ENCODE measurements at regions not wholly inside any gene's neighbourhood (a gene's known extent, or its start where the extent isn't known, plus 50 kb on each side); places are given as distances from the start of the nearest gene placed in this dataset.

DNA sequence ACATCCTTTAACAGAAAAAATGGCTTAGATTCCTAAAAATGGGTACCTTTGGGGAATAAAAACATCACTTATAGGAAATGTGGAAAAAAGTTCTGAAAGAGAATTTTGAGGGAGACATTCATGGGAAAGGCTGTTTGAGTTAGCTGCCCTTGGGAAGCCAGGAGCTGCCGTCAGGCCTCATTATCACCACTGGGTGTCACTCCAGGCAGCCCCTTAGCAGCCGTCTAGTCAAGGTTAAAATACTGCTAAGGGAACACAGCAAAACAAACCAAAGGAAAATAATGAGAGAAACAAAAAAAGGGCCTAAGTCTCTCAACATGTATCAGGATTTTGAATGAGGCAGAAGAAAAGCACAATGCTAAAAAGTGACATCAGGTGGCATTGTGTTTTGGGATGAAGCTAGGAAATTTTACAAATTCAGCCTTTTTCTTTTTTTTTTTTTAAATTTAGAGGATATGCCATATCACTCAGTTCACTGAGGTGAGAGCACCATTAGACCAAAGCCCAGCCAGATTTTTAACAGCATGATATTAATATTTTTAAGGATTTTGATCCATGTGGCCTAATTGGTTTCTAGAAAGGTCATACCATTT is 235.3 kb downstream of the GPAT3 start:
- POLR2A ChIA-PET, result interaction anchor here (0.6 kb wide), 1 partner anchor 14 kb away, joined by 4 read pairs; no protein-coding TSS in a partner anchor
- TF ChIP-seq RAD21 (CRISPR knock-in tag; conservative IDR thresholded peaks at IDR 0.05 in 1 of 2, IDR thresholded peaks at IDR 0.05 in 1 of 2) (peak; percentile 71 to 73), SMC3 (conservative IDR thresholded peaks at IDR 0.05; ENCODE audit: insufficient read depth, low read depth, low read length) (peak; percentile 58), FOXJ2 (tag; IDR thresholded peaks at IDR 0.05) (0 out of 2 replicates have a peak, but pooled peaks have one; percentile 50), PYGO2 (tag; IDR thresholded peaks at IDR 0.05) (no peak), C11orf30 (IDR thresholded peaks at IDR 0.05; ENCODE audit: low read depth) (no peak), ETV5 (CRISPR knock-in tag; IDR thresholded peaks at IDR 0.05; ENCODE audit: low read depth) (no peak), FOXA3 (CRISPR knock-in tag; conservative IDR thresholded peaks at IDR 0.05 in 1 of 2, IDR thresholded peaks at IDR 0.05 in 1 of 2) (no peak), HCFC1 (IDR thresholded peaks at IDR 0.05; ENCODE audit: low read depth, low read length) (no peak), TEAD2 (tag; IDR thresholded peaks at IDR 0.05) (no peak)
- TF ChIP-seq, protein P1, sequence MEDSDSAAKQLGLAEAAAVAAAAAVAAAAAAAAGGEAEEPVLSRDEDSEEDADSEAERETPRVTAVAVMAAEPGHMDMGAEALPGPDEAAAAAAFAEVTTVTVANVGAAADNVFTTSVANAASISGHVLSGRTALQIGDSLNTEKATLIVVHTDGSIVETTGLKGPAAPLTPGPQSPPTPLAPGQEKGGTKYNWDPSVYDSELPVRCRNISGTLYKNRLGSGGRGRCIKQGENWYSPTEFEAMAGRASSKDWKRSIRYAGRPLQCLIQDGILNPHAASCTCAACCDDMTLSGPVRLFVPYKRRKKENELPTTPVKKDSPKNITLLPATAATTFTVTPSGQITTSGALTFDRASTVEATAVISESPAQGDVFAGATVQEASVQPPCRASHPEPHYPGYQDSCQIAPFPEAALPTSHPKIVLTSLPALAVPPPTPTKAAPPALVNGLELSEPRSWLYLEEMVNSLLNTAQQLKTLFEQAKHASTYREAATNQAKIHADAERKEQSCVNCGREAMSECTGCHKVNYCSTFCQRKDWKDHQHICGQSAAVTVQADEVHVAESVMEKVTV (CRISPR knock-in tag; IDR thresholded peaks at IDR 0.05), result peak; percentile 68
- TF ChIP-seq, protein P2, sequence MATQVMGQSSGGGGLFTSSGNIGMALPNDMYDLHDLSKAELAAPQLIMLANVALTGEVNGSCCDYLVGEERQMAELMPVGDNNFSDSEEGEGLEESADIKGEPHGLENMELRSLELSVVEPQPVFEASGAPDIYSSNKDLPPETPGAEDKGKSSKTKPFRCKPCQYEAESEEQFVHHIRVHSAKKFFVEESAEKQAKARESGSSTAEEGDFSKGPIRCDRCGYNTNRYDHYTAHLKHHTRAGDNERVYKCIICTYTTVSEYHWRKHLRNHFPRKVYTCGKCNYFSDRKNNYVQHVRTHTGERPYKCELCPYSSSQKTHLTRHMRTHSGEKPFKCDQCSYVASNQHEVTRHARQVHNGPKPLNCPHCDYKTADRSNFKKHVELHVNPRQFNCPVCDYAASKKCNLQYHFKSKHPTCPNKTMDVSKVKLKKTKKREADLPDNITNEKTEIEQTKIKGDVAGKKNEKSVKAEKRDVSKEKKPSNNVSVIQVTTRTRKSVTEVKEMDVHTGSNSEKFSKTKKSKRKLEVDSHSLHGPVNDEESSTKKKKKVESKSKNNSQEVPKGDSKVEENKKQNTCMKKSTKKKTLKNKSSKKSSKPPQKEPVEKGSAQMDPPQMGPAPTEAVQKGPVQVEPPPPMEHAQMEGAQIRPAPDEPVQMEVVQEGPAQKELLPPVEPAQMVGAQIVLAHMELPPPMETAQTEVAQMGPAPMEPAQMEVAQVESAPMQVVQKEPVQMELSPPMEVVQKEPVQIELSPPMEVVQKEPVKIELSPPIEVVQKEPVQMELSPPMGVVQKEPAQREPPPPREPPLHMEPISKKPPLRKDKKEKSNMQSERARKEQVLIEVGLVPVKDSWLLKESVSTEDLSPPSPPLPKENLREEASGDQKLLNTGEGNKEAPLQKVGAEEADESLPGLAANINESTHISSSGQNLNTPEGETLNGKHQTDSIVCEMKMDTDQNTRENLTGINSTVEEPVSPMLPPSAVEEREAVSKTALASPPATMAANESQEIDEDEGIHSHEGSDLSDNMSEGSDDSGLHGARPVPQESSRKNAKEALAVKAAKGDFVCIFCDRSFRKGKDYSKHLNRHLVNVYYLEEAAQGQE (IDR thresholded peaks at IDR 0.05; ENCODE audit: borderline replicate concordance), result peak; percentile 46
- TF ChIP-seq, protein P2 (CRISPR knock-in tag; IDR thresholded peaks at IDR 0.05; ENCODE audit: low read depth), result no peak

More for the DNA sequence above, 235.3 kb downstream of the GPAT3 start:
- H3K4me1 ChIP-seq (replicated peaks in 1 of 2; ENCODE audit: control insufficient read depth in 2 of 2, insufficient read depth in 2 of 2, low read length in 2 of 2), result no peaks in the 10 kb centered on the region
- CTCF ChIA-PET (ENCODE audit: low intra/inter-chr PET ratio), result interaction anchor here (1.0 kb wide), 1 partner anchor 732 kb away, joined by 6 read pairs; no protein-coding TSS in a partner anchor
- no peaks in the 10 kb centered on the region for H4K20me1 ChIP-seq (replicated peaks; ENCODE audit: control insufficient read depth, insufficient read depth, low read length)
- peak; percentile 91 for ATAC-seq
- no peak overlapping the region for H2AFZ ChIP-seq (ENCODE audit: low read depth, low read length)
- no peak overlapping the region for H3K4me2 ChIP-seq (ENCODE audit: insufficient read depth, low read length)
- intact Hi-C loops (cut with micrococcal nuclease) (loop anchor here (1.0 to 5.0 kb wide), 3 partner anchors 129 to 733 kb away; no protein-coding TSS in a partner anchor), in situ Hi-C loops (cut with MboI) (no loop called here)
- H3K4me3 ChIP-seq, result no peak overlapping the region
- no peak overlapping the region for H3K9ac ChIP-seq (ENCODE audit: insufficient read depth in 1 of 2, low read depth in 2 of 2, low read length in 2 of 2)
- H3K9me3 ChIP-seq (replicated peaks; ENCODE audit: control insufficient read depth, insufficient read depth, low read depth, low read length), result no peaks in the 10 kb centered on the region
- no peaks in the 10 kb centered on the region for H3K27me3 ChIP-seq (ENCODE audit: control insufficient read depth in 2 of 2, insufficient read depth in 2 of 2, low read length in 2 of 2)
- peak; percentile 75 for FAIRE-seq
- no peak overlapping the region for H3K27ac ChIP-seq (ENCODE audit: extremely low read depth, low read depth, low read length)
- WGBS (ENCODE audit: insufficient coverage, low coverage, missing lambda C conversion rate), result 3% methylated on average over 2 of the region's 2 CpGs
- H3K79me2 ChIP-seq (ENCODE audit: control insufficient read depth, insufficient read depth, low read length), result no peaks in the 10 kb centered on the region
- BruUV-seq (replicated peaks), result no TSS peak
- no peaks in the 10 kb centered on the region for H3K36me3 ChIP-seq (ENCODE audit: control insufficient read depth, insufficient read depth, low read length)
- peak; percentile 25 to 50 (median 38) for DNase-seq (ENCODE audit: extremely low read depth in 1 of 4, low spot score in 3 of 4)
- peaks cover 4% of the 10 kb centered on the region for H3K9me1 ChIP-seq (ENCODE audit: control insufficient read depth, insufficient read depth, low read length)

Measured in K562 (cell line).